B cell (primary cell): ENCODE measurements at regions not wholly inside any gene's neighbourhood (a gene's known extent, or its start where the extent isn't known, plus 50 kb on each side); places are given as distances from the start of the nearest gene placed in this dataset.

Experiments used
- ATAC-seq: fragments of 200-7000 bp; cut with Tn5 transposase; one replicate; pipeline ENCODE4 v1.10.0; 2021; ENCODE audit warnings: low read depth, mild to moderate bottlenecking, moderate number of reproducible peaks, moderate library complexity
- CTCF ChIA-PET: fragments of 350-600 bp; sonication (Branson Sonifier 250); formaldehyde crosslinking; loops from one replicate; lab custom pipeline; 2021; ENCODE audit warnings: antibody characterized with exemption, inconsistent platforms; lab: Charles Lee
- POLR2A ChIA-PET: fragments of 350-600 bp; sonication (Branson Sonifier 250); formaldehyde crosslinking; loops from one replicate; lab custom pipeline; 2021; ENCODE audit warnings: antibody characterized with exemption; lab: Charles Lee
- DNase-seq: peaks from one replicate; pipeline ENCODE4 v3.0.0; 2013
- H2AFZ ChIP-seq: 2 replicates; pipeline ENCODE4 v1.6.1; 2012; ENCODE audit warnings: mild to moderate bottlenecking, low read depth, low read length; ENCODE audit not compliant: insufficient read depth, poor library complexity, severe bottlenecking
- H3K27ac ChIP-seq, 2 donors: 1 replicate in 1 of 2; 2 replicates in 1 of 2; pipeline ENCODE4 v1.5.1; 2012 to 2013; ENCODE audit warnings: low read length in 2 of 2, mild to moderate bottlenecking in 2 of 2, moderate library complexity in 1 of 2
- H3K27me3 ChIP-seq, 4 experiments: fragments of 200-600 bp in 1 of 4; sonication (generic) in 1 of 4; replicated peaks in 1 of 4; 1 replicate in 2 of 4; 2 replicates in 2 of 4; pipeline versions ENCODE4 v1.6.1 to v1.7.0; 2013 to 2016; ENCODE audit warnings: low read length in 3 of 4, mild to moderate bottlenecking in 2 of 4, mixed read lengths in 1 of 4, moderate library complexity in 1 of 4; ENCODE audit not compliant: insufficient read depth in 4 of 4, control insufficient read depth in 3 of 4; ENCODE audit errors: control extremely low read depth in 1 of 4
- H3K36me3 ChIP-seq, 2 experiments: replicated peaks in 1 of 2; 1 replicate in 1 of 2; 2 replicates in 1 of 2; pipeline versions ENCODE4 v1.6.1 to v1.7.1; 2013; ENCODE audit warnings: low read length in 1 of 2; ENCODE audit not compliant: insufficient read depth in 2 of 2, control insufficient read depth in 1 of 2; ENCODE audit errors: control extremely low read depth in 1 of 2, extremely low read depth in 1 of 2
- H3K4me1 ChIP-seq, 2 donors: fragments of 200-600 bp in 1 of 2; sonication (generic) in 1 of 2; 1 replicate in 1 of 2; 2 replicates in 1 of 2; pipeline versions ENCODE4 v1.5.1 to v1.6.1; 2013 to 2017; ENCODE audit warnings: low read length in 2 of 2; ENCODE audit not compliant: control insufficient read depth in 2 of 2, insufficient read depth in 2 of 2
- H3K4me2 ChIP-seq: replicated peaks from 2 replicates; pipeline ENCODE3; 2012; ENCODE audit warnings: mild to moderate bottlenecking, low read depth, low read length; ENCODE audit not compliant: poor library complexity, severe bottlenecking
- H3K4me3 ChIP-seq, 5 experiments: fragments of 200-600 bp in 1 of 5; sonication (generic) in 1 of 5; 1 replicate in 3 of 5; 2 replicates in 2 of 5; pipeline versions ENCODE4 v1.5.1 to v1.7.0; 2011 to 2016; ENCODE audit warnings: low read length in 4 of 5, mild to moderate bottlenecking in 4 of 5, low read depth in 2 of 5, control low read depth in 1 of 5, moderate library complexity in 1 of 5; ENCODE audit not compliant: insufficient read depth in 1 of 5; ENCODE audit errors: control extremely low read depth in 1 of 5, extremely low read depth in 1 of 5
- H3K79me2 ChIP-seq: fragments of 200-600 bp; sonication (generic); one replicate; pipeline ENCODE4 v1.6.0; 2016; ENCODE audit warnings: low read length; ENCODE audit not compliant: control insufficient read depth, insufficient read depth
- H3K9ac ChIP-seq: fragments of 200-600 bp; sonication (generic); 2 replicates; pipeline ENCODE4 v1.6.1; 2017; ENCODE audit warnings: mild to moderate bottlenecking, low read length, moderate library complexity
- H3K9me3 ChIP-seq, 3 donors: one replicate each; pipeline versions ENCODE4 v1.6.1 to v1.7.1; 2013; ENCODE audit warnings: low read length in 2 of 3; ENCODE audit not compliant: control insufficient read depth in 2 of 3, insufficient read depth in 1 of 3; ENCODE audit errors: control extremely low read depth in 1 of 3
- H4K20me1 ChIP-seq: 2 replicates; pipeline ENCODE4 v1.6.0; 2012; ENCODE audit warnings: mild to moderate bottlenecking, low read length; ENCODE audit not compliant: insufficient read depth, control insufficient read depth, poor library complexity, severe bottlenecking
- H3K27ac Mint-ChIP-seq: one replicate; pipeline ENCODE4 v1.8.0; 2021; ENCODE audit warnings: mixed read lengths
- H3K27me3 Mint-ChIP-seq: one replicate; pipeline ENCODE4 v1.8.0; 2021; ENCODE audit warnings: mixed read lengths
- H3K4me1 Mint-ChIP-seq: one replicate; pipeline ENCODE4 v1.8.0; 2021; ENCODE audit warnings: mixed read lengths
- H3K4me3 Mint-ChIP-seq: one replicate; pipeline ENCODE4 v1.8.0; 2021; ENCODE audit warnings: mixed read lengths
- H3K9me3 Mint-ChIP-seq: one replicate; pipeline ENCODE4 v1.8.0; 2022; ENCODE audit warnings: mixed read lengths; ENCODE audit not compliant: insufficient read depth
- CTCF ChIP-seq: fragments of 200-600 bp; IDR thresholded peaks from one replicate; pipeline ENCODE4 v1.8.0; 2022; ENCODE audit warnings: antibody characterized with exemption, mild to moderate bottlenecking
- EZH2 ChIP-seq: IDR thresholded peaks from 2 replicates; pipeline ENCODE4 v1.6.1; 2012; ENCODE audit warnings: borderline replicate concordance, low read depth, mild to moderate bottlenecking, moderate library complexity, low read length; ENCODE audit not compliant: insufficient read depth, poor library complexity, severe bottlenecking
- WGBS: methylation state at CpG from one replicate; pipeline ENCODE4 v1.1.5; 2013; ENCODE audit warnings: missing lambda C conversion rate; ENCODE audit not compliant: insufficient coverage; 5-methylcytosine and 5-hydroxymethylcytosine counted together
- intact Hi-C: fragments of 100-400 bp; cut with micrococcal nuclease; formaldehyde crosslinking; loops from one replicate; pipeline ENCODE4 v1.10.0; 2022

- Histone ChIP-seq H3K4me1 (no peaks in the 10 kb centered on the region), H3K4me2 (no peak overlapping the region), H3K9me3 (no peaks in the 10 kb centered on the region), H3K79me2 (no peaks in the 10 kb centered on the region), H3K4me3 (no peak overlapping the region), H3K27ac (no peak overlapping the region), H3K9ac (no peak overlapping the region), H2AFZ (no peak overlapping the region), H3K36me3 (no peaks in the 10 kb centered on the region), H4K20me1 (no peaks in the 10 kb centered on the region), H3K27me3 (no peaks in the 10 kb centered on the region)
- ChIA-PET CTCF (no interaction called here), POLR2A (no interaction called here)
- no peak overlapping the region for H3K4me3 Mint-ChIP-seq
- no peak for DNase-seq
- WGBS = no CpG with 5 or more reads among the region's 3 CpGs
- no peaks in the 10 kb centered on the region for H3K9me3 Mint-ChIP-seq
- H3K4me1 Mint-ChIP-seq = no peaks in the 10 kb centered on the region
- TF ChIP-seq CTCF (no peak), EZH2 (no peak)
- no peak for ATAC-seq
- intact Hi-C loops = no loop called here
- H3K27ac Mint-ChIP-seq = no peak overlapping the region
- H3K27me3 Mint-ChIP-seq = no peaks in the 10 kb centered on the region
Measured at GRCh38 chrX:148363471-148364235, 136.8 kb upstream of the AFF2 start.

DNA sequence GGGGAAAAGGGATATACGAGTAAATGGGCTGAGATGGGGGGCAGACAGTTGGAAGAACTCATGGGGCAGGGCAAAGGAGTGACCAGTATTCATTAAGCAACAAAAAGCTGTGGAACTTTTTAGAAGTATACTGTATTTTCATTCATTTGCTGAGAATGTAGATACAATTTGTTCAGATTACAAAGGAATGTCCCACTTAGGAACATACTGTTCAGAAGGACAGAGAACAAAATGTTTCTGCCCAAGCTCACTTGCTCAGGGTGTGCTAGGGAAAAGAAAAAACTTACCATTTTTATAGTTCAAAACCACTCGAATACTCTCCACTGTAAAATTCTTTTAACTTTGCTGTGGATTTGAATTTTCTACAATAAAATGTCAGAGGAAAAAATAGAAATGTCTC, 135.2 kb upstream of the AFF2 start:
- no peak overlapping the region for H3K4me2 ChIP-seq
- no peaks in the 10 kb centered on the region for H3K27me3 ChIP-seq
- no peaks in the 10 kb centered on the region for H3K36me3 ChIP-seq
- H3K4me1 Mint-ChIP-seq = no peaks in the 10 kb centered on the region
- no peak overlapping the region for H3K4me3 ChIP-seq
- no peak for TF ChIP-seq EZH2
- TF ChIP-seq CTCF = no peak
- H3K9ac ChIP-seq = no peak overlapping the region
- CTCF ChIA-PET = no interaction called here
- ATAC-seq = no peak
- H4K20me1 ChIP-seq = no peaks in the 10 kb centered on the region
- H3K79me2 ChIP-seq = no peaks in the 10 kb centered on the region
- no peak overlapping the region for H3K27ac ChIP-seq
- WGBS = no CpG with 5 or more reads among the region's 2 CpGs
- intact Hi-C loops = no loop called here
- no peaks in the 10 kb centered on the region for H3K9me3 Mint-ChIP-seq
- no peak for DNase-seq
- H3K4me1 ChIP-seq = no peaks in the 10 kb centered on the region
- H3K9me3 ChIP-seq = no peaks in the 10 kb centered on the region
- POLR2A ChIA-PET = no interaction called here
- H3K27me3 Mint-ChIP-seq = no peaks in the 10 kb centered on the region
- no peak overlapping the region for H3K27ac Mint-ChIP-seq
- H3K4me3 Mint-ChIP-seq = no peak overlapping the region
- no peak overlapping the region for H2AFZ ChIP-seq
